PC-3 (cell line): ENCODE measurements at regions not wholly inside any gene's neighbourhood (a gene's known extent, or its start where the extent isn't known, plus 50 kb on each side); places are given as distances from the start of the nearest gene placed in this dataset.

ENCODE experiments used
- ATAC-seq: fragments of 200-7000 bp; cut with Tn5 transposase; 2 replicates; pipeline ENCODE4 v1.9.1; 2020; ENCODE audit warnings: mild to moderate bottlenecking, moderate library complexity
- BruUV-seq: library from RNA; stranded (reverse); fragments of 400-500 nt; replicated peaks from 2 replicates; lab custom pipeline; 2021; lab: Mats Ljungman, UMichigan
- CTCF ChIA-PET: fragments of 300-600 bp; sonication (Branson Sonifier 250); formaldehyde crosslinking; loops from one replicate; lab custom pipeline; 2022; ENCODE audit warnings: antibody characterized with exemption; lab: Charles Lee
- POLR2A ChIA-PET: fragments of 300-600 bp; sonication (Branson Sonifier 250); formaldehyde crosslinking; loops from one replicate; lab custom pipeline; 2022; ENCODE audit warnings: antibody characterized with exemption; ENCODE audit not compliant: unreplicated experiment; lab: Charles Lee
- DNase-seq: peaks from one replicate; pipeline ENCODE4 v3.0.0-alpha.2; 2015
- H2AFZ ChIP-seq: fragments of 300-600 bp; sonication (generic); 2 replicates; pipeline ENCODE4 v1.6.0; 2016; ENCODE audit warnings: antibody characterized with exemption, low read length
- H3F3A ChIP-seq: fragments of 300-600 bp; sonication (generic); one replicate; pipeline ENCODE4 v1.6.0; 2017; ENCODE audit warnings: antibody characterized with exemption, low read length, control low read depth, mild to moderate bottlenecking; ENCODE audit not compliant: unreplicated experiment
- H3K27ac ChIP-seq: fragments of 300-600 bp; sonication (generic); 2 replicates; pipeline ENCODE4 v1.5.1; 2016; ENCODE audit warnings: mild to moderate bottlenecking, low read length
- H3K27me3 ChIP-seq: fragments of 300-600 bp; sonication (generic); 2 replicates; pipeline ENCODE4 v1.6.1; 2016; ENCODE audit warnings: low read length, mixed read lengths
- H3K36me3 ChIP-seq: fragments of 300-600 bp; sonication (generic); 2 replicates; pipeline ENCODE4 v1.6.1; 2016; ENCODE audit warnings: low read depth, mixed run types, low read length, mixed read lengths
- H3K4me1 ChIP-seq: fragments of 300-600 bp; sonication (generic); 2 replicates; pipeline ENCODE4 v1.5.1; 2016; ENCODE audit warnings: low read length; ENCODE audit not compliant: insufficient read depth
- H3K4me2 ChIP-seq: fragments of 300-600 bp; sonication (generic); 2 replicates; pipeline ENCODE4 v1.6.0; 2016; ENCODE audit warnings: low read length
- H3K4me3 ChIP-seq: fragments of 300-600 bp; sonication (generic); 2 replicates; pipeline ENCODE4 v1.5.1; 2016; ENCODE audit warnings: mild to moderate bottlenecking, low read length, mixed read lengths
- H3K79me2 ChIP-seq: fragments of 300-600 bp; sonication (generic); 2 replicates; pipeline ENCODE4 v1.6.1; 2017; ENCODE audit warnings: low read length, mixed read lengths
- H3K9ac ChIP-seq: fragments of 300-600 bp; sonication (generic); 2 replicates; pipeline ENCODE4 v1.6.0; 2016; ENCODE audit warnings: mild to moderate bottlenecking, low read length
- H3K9me2 ChIP-seq: fragments of 300-600 bp; sonication (generic); replicated peaks from 2 replicates; pipeline ENCODE4 v1.6.1; 2016; ENCODE audit warnings: mixed run types, low read length, mixed read lengths
- H3K9me3 ChIP-seq: fragments of 300-600 bp; sonication (generic); 2 replicates; pipeline ENCODE4 v1.6.1; 2016; ENCODE audit warnings: low read length, mixed read lengths
- H4K20me1 ChIP-seq: fragments of 300-600 bp; sonication (generic); 2 replicates; pipeline ENCODE4 v1.6.1; 2016; ENCODE audit warnings: low read length, mixed read lengths
- CTCF ChIP-seq: fragments of 300-600 bp; sonication (generic); conservative IDR thresholded peaks from 2 replicates; pipeline ENCODE4 v1.5.1; 2017; ENCODE audit warnings: antibody characterized with exemption, low read depth, mild to moderate bottlenecking, low read length
- EZH2 ChIP-seq: fragments of 300-600 bp; sonication (generic); IDR thresholded peaks from one replicate; pipeline ENCODE4 v1.6.1; 2017; ENCODE audit warnings: antibody characterized with exemption, mild to moderate bottlenecking, low read length; ENCODE audit not compliant: unreplicated experiment
- EZH2phosphoT487 ChIP-seq: fragments of 300-600 bp; sonication (generic); IDR thresholded peaks from 2 replicates; pipeline ENCODE4 v1.6.1; 2018; ENCODE audit warnings: mild to moderate bottlenecking, antibody characterized with exemption, low read length, borderline replicate concordance
- intact Hi-C: fragments of 100-400 bp; cut with micrococcal nuclease; formaldehyde crosslinking; loops from 2 replicates; pipeline ENCODE4 v1.9.0; 2023

GRCh38 chr10:10366836-10367235, 650.8 kb upstream of the CELF2 start:
- DNase-seq (no peak), ATAC-seq (no peak)
- Histone ChIP-seq H3K4me3 (no peak overlapping the region), H3F3A (no peaks in the 10 kb centered on the region), H3K9ac (no peak overlapping the region), H3K9me3 (no peaks in the 10 kb centered on the region), H3K36me3 (no peaks in the 10 kb centered on the region), H4K20me1 (no peaks in the 10 kb centered on the region), H3K27me3 (no peaks in the 10 kb centered on the region), H3K4me2 (no peak overlapping the region), H2AFZ (no peak overlapping the region), H3K4me1 (no peaks in the 10 kb centered on the region), H3K27ac (no peak overlapping the region), H3K9me2 (no peaks in the 10 kb centered on the region), H3K79me2 (no peaks in the 10 kb centered on the region)
- TF ChIP-seq CTCF (no peak), EZH2 (no peak), EZH2phosphoT487 (no peak)
- no TSS peak for BruUV-seq
- POLR2A ChIA-PET = no interaction called here
- CTCF ChIA-PET = no interaction called here
- intact Hi-C loops = no loop called here

GRCh38 chr10:10367264-10367663, 650.4 kb upstream of the CELF2 start:
- no peaks in the 10 kb centered on the region for H3K36me3 ChIP-seq
- H3K4me3 ChIP-seq = no peak overlapping the region
- ATAC-seq (no peak), DNase-seq (no peak)
- no peaks in the 10 kb centered on the region for H4K20me1 ChIP-seq
- ChIA-PET POLR2A (no interaction called here), CTCF (no interaction called here)
- no peaks in the 10 kb centered on the region for H3K79me2 ChIP-seq
- intact Hi-C loops = no loop called here
- H3K27ac ChIP-seq = no peak overlapping the region
- no peaks in the 10 kb centered on the region for H3K9me2 ChIP-seq
- no peak overlapping the region for H2AFZ ChIP-seq
- no peaks in the 10 kb centered on the region for H3K27me3 ChIP-seq
- no peak overlapping the region for H3K9ac ChIP-seq
- no peak overlapping the region for H3K4me2 ChIP-seq
- no peaks in the 10 kb centered on the region for H3K9me3 ChIP-seq
- no TSS peak for BruUV-seq
- H3F3A ChIP-seq = no peaks in the 10 kb centered on the region
- TF ChIP-seq EZH2 (no peak), CTCF (no peak), EZH2phosphoT487 (no peak)
- no peaks in the 10 kb centered on the region for H3K4me1 ChIP-seq

GRCh38 chr10:10368951-10369576, 648.6 kb upstream of the CELF2 start:
- Histone ChIP-seq H3K4me1 (no peaks in the 10 kb centered on the region), H3K4me3 (no peak overlapping the region), H3K9me3 (no peaks in the 10 kb centered on the region), H3K9me2 (no peaks in the 10 kb centered on the region), H3K27me3 (no peaks in the 10 kb centered on the region), H4K20me1 (no peaks in the 10 kb centered on the region), H3F3A (no peaks in the 10 kb centered on the region), H3K9ac (no peak overlapping the region), H2AFZ (no peak overlapping the region), H3K27ac (no peak overlapping the region), H3K36me3 (no peaks in the 10 kb centered on the region), H3K4me2 (no peak overlapping the region), H3K79me2 (no peaks in the 10 kb centered on the region)
- TF ChIP-seq EZH2 = no peak
- no peak for TF ChIP-seq EZH2phosphoT487
- TF ChIP-seq CTCF = no peak
- intact Hi-C loops = no loop called here
- ChIA-PET CTCF (no interaction called here), POLR2A (no interaction called here)
- no TSS peak for BruUV-seq
- ATAC-seq (no peak), DNase-seq (no peak)
